ENCODE measurements at regions not wholly inside any gene's neighbourhood (a gene's known extent, or its start where the extent isn't known, plus 50 kb on each side); places are given as distances from the start of the nearest gene placed in this dataset.

DNA sequence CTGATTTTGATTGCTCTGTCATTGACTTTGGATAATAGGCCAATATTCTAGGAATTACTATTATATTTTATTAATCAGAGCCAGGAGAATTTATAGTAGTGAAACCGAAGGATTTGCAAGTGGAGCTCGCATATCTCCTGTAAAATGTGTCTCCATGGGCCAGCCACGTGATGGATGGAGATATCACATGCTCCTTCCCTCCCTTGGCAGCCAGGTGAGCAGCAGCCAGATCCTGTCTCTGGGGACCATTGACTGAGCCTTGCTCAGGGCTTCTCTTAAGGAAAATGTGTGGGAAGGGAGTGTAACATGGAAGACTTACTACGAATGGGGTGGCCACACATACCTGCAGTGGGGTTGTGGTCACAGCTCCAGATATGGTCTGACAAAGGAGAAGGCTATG lies 144.7 kb upstream of the RGMA start:
- no peaks in the 10 kb centered on the region for H3K9me3 ChIP-seq (ENCODE audit: insufficient read depth, low read depth, low read length)
- no peaks in the 10 kb centered on the region for H3F3A ChIP-seq (ENCODE audit: low read depth)
- no peak overlapping the region for H3K4me3 ChIP-seq (ENCODE audit: low read length, poor library complexity, severe bottlenecking)
- no peaks in the 10 kb centered on the region for H3K9me2 ChIP-seq (replicated peaks; ENCODE audit: low read depth, low read length)
- H3K4me2 ChIP-seq (ENCODE audit: low read depth, low read length, poor library complexity, severe bottlenecking), result no peak overlapping the region
- no peak overlapping the region for H2AFZ ChIP-seq (ENCODE audit: low read length)
- no peaks in the 10 kb centered on the region for H4K20me1 ChIP-seq (ENCODE audit: insufficient read depth, low read length, poor library complexity, severe bottlenecking)
- H3K27me3 ChIP-seq (ENCODE audit: insufficient read depth, low read length, poor library complexity, severe bottlenecking), result no peaks in the 10 kb centered on the region
- no peak overlapping the region for H3K9ac ChIP-seq (ENCODE audit: low read depth, low read length, poor library complexity, severe bottlenecking)
- H3K79me2 ChIP-seq (ENCODE audit: insufficient read depth, low read length), result no peaks in the 10 kb centered on the region
- H3K36me3 ChIP-seq (ENCODE audit: insufficient read depth, low read length), result no peaks in the 10 kb centered on the region
- no peak for TF ChIP-seq EZH2phosphoT487 (IDR thresholded peaks at IDR 0.05; ENCODE audit: borderline replicate concordance)
- TF ChIP-seq, protein P1, sequence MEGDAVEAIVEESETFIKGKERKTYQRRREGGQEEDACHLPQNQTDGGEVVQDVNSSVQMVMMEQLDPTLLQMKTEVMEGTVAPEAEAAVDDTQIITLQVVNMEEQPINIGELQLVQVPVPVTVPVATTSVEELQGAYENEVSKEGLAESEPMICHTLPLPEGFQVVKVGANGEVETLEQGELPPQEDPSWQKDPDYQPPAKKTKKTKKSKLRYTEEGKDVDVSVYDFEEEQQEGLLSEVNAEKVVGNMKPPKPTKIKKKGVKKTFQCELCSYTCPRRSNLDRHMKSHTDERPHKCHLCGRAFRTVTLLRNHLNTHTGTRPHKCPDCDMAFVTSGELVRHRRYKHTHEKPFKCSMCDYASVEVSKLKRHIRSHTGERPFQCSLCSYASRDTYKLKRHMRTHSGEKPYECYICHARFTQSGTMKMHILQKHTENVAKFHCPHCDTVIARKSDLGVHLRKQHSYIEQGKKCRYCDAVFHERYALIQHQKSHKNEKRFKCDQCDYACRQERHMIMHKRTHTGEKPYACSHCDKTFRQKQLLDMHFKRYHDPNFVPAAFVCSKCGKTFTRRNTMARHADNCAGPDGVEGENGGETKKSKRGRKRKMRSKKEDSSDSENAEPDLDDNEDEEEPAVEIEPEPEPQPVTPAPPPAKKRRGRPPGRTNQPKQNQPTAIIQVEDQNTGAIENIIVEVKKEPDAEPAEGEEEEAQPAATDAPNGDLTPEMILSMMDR (conservative IDR thresholded peaks at IDR 0.05; ENCODE audit: low read length), result no peak
- peaks cover 17% of the 10 kb centered on the region for H3K4me1 ChIP-seq (ENCODE audit: insufficient read depth, low read length, poor library complexity, severe bottlenecking)

DNA sequence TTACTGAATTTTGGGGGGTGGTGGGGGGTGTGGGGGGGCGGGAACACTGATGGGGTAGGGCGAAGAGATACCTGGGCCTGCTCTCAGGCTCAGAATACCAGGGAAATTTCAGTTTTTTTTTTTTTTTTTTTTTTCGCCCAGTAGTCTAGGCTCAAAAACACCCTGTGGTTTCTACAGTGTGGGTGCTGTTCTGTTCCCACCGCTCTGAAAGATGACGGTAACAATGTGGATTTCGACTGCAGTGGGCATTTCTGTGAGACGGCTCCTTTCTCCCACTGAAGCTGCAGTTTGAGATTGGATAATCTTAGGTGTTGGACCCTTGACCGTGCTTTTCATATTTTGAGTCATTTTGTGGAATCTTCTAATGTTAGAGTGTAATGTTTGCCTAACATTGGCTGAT lies 143.8 kb upstream of the RGMA start:
- Histone ChIP-seq H3K9me3 (ENCODE audit: insufficient read depth, low read depth, low read length) (no peaks in the 10 kb centered on the region), H3K9ac (ENCODE audit: low read depth, low read length, poor library complexity, severe bottlenecking) (no peak overlapping the region), H3K27me3 (ENCODE audit: insufficient read depth, low read length, poor library complexity, severe bottlenecking) (no peaks in the 10 kb centered on the region), H3K4me1 (ENCODE audit: insufficient read depth, low read length, poor library complexity, severe bottlenecking) (peaks cover 17% of the 10 kb centered on the region), H3K4me3 (ENCODE audit: low read length, poor library complexity, severe bottlenecking) (no peak overlapping the region), H3K36me3 (ENCODE audit: insufficient read depth, low read length) (no peaks in the 10 kb centered on the region), H2AFZ (ENCODE audit: low read length) (no peak overlapping the region), H3K4me2 (ENCODE audit: low read depth, low read length, poor library complexity, severe bottlenecking) (no peak overlapping the region), H3K79me2 (ENCODE audit: insufficient read depth, low read length) (no peaks in the 10 kb centered on the region), H3K9me2 (replicated peaks; ENCODE audit: low read depth, low read length) (no peaks in the 10 kb centered on the region), H4K20me1 (ENCODE audit: insufficient read depth, low read length, poor library complexity, severe bottlenecking) (no peaks in the 10 kb centered on the region), H3F3A (ENCODE audit: low read depth) (no peaks in the 10 kb centered on the region)
- TF ChIP-seq, protein P1 (conservative IDR thresholded peaks at IDR 0.05; ENCODE audit: low read length), result no peak
- TF ChIP-seq EZH2phosphoT487 (IDR thresholded peaks at IDR 0.05; ENCODE audit: borderline replicate concordance), result no peak

DNA sequence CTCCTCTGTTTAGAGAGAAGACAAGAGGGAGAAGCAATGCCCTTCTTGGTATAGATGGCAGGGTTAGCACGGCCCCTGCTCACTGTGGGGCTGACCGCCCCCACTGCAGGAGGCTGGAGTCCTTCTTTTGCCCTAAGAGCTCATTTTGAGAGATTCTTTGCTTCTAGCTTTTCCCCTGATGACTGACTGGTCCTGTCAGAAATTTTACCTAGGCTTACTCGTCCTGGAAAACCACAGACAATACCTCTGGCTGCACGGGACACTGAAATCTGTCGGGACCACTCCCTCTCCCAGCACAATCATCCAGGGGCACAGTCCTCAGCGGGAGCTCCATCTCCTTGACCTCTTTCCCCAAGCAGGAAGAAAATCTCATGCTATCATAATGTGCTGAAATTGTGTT lies 143.0 kb upstream of the RGMA start:
- Histone ChIP-seq H3K4me3 (ENCODE audit: low read length, poor library complexity, severe bottlenecking) (no peak overlapping the region), H3K9me2 (replicated peaks; ENCODE audit: low read depth, low read length) (no peaks in the 10 kb centered on the region), H3K36me3 (ENCODE audit: insufficient read depth, low read length) (no peaks in the 10 kb centered on the region), H3K4me2 (ENCODE audit: low read depth, low read length, poor library complexity, severe bottlenecking) (peak overlapping the region; percentile 50), H3K9me3 (ENCODE audit: insufficient read depth, low read depth, low read length) (no peaks in the 10 kb centered on the region), H3K79me2 (ENCODE audit: insufficient read depth, low read length) (no peaks in the 10 kb centered on the region), H2AFZ (ENCODE audit: low read length) (peak overlapping the region; percentile 62; the same call in 1 of the 2 replicates), H3F3A (ENCODE audit: low read depth) (no peaks in the 10 kb centered on the region), H3K4me1 (ENCODE audit: insufficient read depth, low read length, poor library complexity, severe bottlenecking) (peaks cover 17% of the 10 kb centered on the region), H3K9ac (ENCODE audit: low read depth, low read length, poor library complexity, severe bottlenecking) (no peak overlapping the region), H4K20me1 (ENCODE audit: insufficient read depth, low read length, poor library complexity, severe bottlenecking) (no peaks in the 10 kb centered on the region), H3K27me3 (ENCODE audit: insufficient read depth, low read length, poor library complexity, severe bottlenecking) (no peaks in the 10 kb centered on the region)
- TF ChIP-seq, protein P1 (conservative IDR thresholded peaks at IDR 0.05; ENCODE audit: low read length), result no peak
- no peak for TF ChIP-seq EZH2phosphoT487 (IDR thresholded peaks at IDR 0.05; ENCODE audit: borderline replicate concordance)

Measured in Loucy (cell line).